GM21825 (cell line): ENCODE measurements at regions not wholly inside any gene's neighbourhood (a gene's known extent, or its start where the extent isn't known, plus 50 kb on each side); places are given as distances from the start of the nearest gene placed in this dataset.
"Not testable (repeated sequence)": the region's sequence is repeated elsewhere in the genome, so short reads cannot be mapped to it uniquely, and the experiment has no call there.

Experiments used
- ATAC-seq: cut with Tn5 transposase; IDR thresholded peaks from one replicate; pipeline ENCODE4 v1.9.1; 2021; ENCODE audit warnings: mild to moderate bottlenecking, moderate library complexity; ENCODE audit not compliant: unreplicated experiment

GRCh38 chr6:51121380-51121976 is 302.8 kb downstream of the TFAP2B start:
- ATAC-seq = not testable (repeated sequence)

DNA sequence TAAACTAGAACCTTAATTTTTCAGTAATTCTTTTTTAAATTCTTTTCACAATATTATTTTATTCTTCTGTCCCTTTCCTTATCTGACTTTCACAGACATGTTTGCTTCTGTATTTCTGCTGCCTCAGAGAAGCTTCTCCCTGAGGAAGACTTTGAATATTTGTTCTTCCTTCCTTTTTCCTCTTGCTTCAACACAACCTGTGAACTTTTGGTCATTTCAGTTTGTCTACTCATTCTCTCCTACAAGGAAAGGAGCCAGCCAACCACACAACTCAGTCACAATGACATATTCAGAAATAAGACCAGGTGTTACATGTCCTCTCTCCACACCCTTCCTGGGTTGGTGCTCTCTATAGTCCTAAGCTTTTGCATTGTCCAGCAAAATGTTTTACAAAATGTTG is 310.4 kb downstream of the TFAP2B start:
- ATAC-seq = no peak

DNA sequence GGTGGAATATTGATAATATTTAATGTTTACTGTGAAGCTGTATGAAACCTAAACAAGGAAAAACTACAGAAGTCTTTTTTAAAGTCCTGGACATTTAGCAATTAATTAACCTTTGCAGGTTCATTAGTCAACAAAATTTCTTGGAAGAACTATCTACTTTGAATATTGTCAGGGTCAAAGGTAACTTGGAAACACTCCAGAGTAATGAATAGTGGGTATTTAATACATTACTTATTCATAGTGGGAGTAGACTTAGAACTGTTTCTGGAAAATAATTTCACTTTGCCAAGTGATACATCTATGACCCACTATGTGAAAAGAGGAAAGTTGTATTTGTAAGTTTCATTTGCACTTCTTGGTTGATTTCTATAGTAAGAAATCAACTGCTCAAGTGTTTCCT is 319.1 kb downstream of the TFAP2B start:
- no peak for ATAC-seq

DNA sequence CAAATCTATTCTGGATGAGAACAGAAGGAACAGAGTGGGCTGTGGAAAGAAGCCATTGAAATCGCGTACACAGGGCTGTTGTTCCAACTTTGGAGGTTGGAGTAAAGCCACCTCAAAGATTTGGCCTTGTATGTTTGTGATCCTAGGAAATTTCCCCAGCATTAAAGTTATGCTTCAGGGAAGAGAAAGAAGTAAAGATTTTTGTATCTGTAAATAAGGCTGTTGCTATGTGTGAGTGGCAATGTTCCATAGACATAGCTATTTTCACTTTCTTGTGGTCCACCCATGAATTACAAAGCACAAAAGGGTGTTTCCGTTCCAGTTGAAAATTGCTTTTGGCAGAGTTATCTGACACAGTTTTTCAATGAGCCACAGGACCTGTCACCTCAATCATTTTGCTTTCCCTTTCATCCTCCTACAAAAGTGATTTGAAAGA is 321.3 kb downstream of the TFAP2B start:
- no peak for ATAC-seq

DNA sequence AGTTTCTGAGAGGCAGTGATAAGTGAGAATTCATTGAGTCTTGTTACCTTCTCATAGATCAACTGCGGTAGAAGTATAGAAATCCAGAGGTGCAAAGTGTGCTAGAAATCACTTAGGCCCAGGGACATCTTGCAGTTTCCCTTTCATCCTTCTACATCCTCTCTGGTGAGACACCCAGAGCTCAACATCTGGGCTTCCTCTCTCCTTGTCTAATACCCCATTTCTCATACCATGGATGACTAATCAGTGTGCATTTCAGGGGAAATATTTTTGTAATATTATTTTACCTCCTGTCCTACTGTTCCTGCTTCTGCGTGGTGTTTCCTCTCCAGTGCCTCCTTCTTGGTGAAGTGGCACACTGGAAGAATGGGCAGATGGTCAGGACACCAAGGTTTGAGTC is 322.4 kb downstream of the TFAP2B start:
- no peak for ATAC-seq

DNA sequence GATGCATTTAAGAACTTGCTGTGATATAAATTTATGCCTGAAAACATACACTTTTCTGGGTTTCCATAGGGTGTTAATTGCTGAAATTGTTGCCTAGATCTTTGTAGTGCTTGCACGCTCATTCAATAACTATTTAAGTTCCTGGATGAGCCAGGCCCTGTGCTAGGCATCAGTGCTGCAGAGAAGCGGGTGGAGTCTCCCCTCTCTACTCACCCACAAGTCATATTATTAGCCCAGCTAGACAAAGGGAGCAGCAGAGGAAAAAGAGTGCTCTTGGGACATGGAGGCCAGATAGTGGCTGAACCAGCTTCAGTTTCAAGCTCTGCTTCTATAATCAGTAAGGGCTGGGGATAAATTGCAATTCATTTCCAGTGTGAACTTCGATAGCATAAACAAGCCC is 329.1 kb downstream of the TFAP2B start:
- no peak for ATAC-seq

- no peak for ATAC-seq
These were observed 333.9 kb downstream of the TFAP2B start for GRCh38 chr6:51152594-51152993.

DNA sequence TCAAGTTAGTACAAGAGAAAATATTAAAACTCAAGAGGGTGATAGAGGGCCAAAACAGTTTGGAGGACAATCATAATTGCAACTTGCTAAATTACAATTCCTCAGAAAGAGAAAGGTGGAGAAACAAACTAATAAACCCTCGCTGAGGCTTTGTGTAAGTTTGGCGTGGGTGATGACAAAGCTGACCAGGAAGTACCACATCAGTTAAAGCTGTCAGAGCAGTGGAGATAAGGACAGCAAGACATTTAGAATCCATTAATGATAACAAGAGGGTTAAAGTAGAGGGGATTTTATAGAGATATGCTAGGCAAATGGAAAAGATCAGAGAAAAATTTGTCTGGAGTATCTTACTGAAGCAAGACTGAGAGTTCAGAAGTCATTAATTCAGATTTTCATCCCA is 334.4 kb downstream of the TFAP2B start:
- ATAC-seq = no peak

DNA sequence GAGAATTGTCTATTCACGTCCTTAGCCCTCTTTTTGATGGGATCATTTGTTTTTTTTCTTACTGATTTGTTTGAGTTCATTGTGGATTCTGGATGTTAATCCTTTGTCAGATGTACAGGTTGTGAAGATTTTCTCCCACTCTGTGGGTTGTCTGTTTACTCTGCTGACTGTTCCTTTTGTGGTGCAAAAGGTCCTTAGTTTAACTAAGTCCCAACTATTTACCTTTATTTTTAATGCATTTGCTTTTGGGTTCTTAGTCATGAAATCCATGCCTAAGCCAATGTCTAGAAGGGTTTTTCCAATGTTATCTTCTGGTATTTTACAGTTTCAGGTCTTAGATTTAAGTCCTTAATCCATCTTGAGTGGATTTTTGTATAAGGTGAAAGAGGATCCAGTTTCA is 336.3 kb downstream of the TFAP2B start:
- ATAC-seq = not testable (repeated sequence)

- ATAC-seq = not testable (repeated sequence)
These were observed 340.6 kb downstream of the TFAP2B start for GRCh38 chr6:51159260-51159659.

DNA sequence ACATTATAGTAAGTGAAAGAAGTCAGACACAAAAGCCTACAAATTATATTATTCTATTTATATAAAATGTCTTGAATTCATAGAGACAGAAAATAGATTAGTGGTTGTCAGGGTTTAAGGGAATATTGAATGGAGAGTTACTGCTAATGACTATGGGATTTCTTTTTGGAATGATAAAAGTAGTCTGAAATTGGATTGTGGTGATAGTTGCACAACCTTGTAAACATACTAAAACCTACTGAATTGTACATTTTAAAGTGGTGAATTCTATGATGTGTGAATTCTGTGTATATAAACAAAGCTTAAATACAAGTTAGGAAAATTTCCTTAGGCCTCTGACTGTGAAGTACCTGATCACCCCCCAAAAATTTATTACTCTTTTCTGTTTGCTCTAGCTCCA is 343.1 kb downstream of the TFAP2B start:
- no peak for ATAC-seq

- no peak for ATAC-seq
These were observed 345.3 kb downstream of the TFAP2B start for GRCh38 chr6:51163843-51164529.

GRCh38 chr6:51166914-51167313 is 348.2 kb downstream of the TFAP2B start:
- no peak for ATAC-seq

GRCh38 chr6:51167468-51167867 is 348.8 kb downstream of the TFAP2B start:
- no peak for ATAC-seq

GRCh38 chr6:51182827-51183226 is 364.2 kb downstream of the TFAP2B start:
- ATAC-seq = no peak

- ATAC-seq = no peak
These were observed 365.4 kb downstream of the TFAP2B start for GRCh38 chr6:51184046-51184445.

DNA sequence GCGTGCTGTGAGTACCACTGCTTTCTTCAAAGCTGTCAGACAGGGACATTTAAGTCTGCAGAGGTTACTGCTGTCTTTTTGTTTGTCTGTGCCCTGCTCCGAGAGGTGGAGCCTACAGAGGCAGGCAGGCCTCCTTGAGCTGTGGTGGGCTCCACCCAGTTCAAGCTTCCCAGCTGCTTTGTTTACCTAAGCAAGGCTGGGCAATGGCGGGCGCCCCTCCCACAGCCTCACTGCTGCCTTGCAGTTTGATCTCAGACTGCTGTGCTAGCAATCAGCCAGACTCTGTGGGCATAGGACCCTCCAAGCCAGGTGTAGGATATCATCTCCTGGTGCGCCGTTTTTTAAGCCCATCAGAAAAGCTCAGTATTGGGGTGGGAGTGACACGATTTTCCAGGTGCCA is 374.5 kb downstream of the TFAP2B start:
- not testable (repeated sequence) for ATAC-seq

DNA sequence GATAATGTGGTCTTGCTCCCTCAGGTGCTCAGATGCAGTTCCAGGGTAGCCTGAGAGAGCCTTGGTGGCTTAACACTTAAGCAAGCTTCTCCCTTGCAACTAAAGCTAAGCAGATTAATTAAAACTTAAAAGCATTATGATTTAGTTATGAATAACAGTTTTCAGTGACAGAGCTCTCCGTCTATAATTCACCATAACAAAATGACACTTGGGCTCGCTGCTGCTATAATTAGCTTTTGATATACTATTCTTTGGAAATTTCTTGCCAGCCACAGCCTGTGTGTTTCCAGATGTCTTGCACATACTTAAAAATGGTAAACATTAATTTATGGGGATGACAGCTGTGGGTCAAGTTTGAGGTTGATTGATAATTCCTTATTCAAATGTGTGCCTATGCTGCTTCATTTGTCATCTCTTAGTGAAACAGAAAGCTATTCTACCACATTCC is 380.5 kb downstream of the TFAP2B start:
- no peak for ATAC-seq

- no peak for ATAC-seq
These were observed 381.1 kb downstream of the TFAP2B start for GRCh38 chr6:51199733-51200260.

DNA sequence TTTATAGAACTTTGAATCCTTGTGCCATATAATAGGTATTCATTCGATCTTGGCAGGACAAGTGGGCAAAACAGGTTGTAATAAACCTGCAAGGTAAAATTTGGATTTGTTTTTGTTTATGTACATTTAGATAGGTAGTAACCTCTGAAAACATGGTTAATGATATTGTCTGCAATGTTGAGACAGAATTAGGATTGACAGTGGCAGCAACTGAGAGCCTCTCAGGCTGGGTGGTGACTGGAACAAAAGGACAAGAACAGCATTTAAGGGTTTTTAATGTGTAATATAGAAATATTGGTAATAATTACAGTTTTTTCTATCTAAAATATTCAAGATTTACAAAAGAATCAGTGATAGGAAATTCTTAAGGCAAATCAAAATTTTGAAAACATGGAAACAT is 382.0 kb downstream of the TFAP2B start:
- no peak for ATAC-seq

DNA sequence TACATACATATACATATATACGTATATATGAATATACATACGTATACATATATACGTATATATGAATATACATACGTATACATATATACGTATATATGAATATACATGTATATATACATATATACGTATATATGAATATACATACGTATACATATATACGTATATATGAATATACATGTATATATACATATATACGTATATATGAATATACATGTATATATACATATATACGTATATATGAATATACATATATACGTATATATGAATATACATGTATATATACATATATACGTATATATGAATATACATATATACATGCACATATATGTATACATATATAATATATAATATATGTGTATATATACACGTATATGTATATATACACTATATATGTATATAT is 384.0 kb downstream of the TFAP2B start:
- not testable (repeated sequence) for ATAC-seq

DNA sequence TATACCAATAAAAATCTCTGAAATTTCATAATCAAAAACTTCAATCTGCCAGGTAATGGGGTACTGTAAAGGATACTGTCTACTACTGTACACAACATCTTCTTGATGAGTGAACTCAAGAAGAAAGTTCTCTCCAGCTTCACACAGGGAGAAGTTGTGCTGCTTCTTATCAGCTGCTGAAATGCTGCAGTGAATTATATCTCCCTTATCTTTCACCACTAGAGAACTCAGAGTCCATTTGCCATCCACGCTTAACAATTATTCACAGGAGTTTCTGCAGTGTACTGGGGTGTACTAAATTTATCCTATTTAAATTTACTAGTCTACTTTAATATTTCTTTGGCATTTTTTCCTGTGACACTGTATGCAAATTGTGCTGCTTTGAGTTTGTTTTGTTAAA is 384.8 kb downstream of the TFAP2B start:
- ATAC-seq = no peak
